NCI-H82 treated with DMSO at 0.1 percent for 48 hours (cell line): ENCODE measurements at regions not wholly inside any gene's neighbourhood (a gene's known extent, or its start where the extent isn't known, plus 50 kb on each side); places are given as distances from the start of the nearest gene placed in this dataset.
"Not testable (repeated sequence)": the region's sequence is repeated elsewhere in the genome, so short reads cannot be mapped to it uniquely, and the experiment has no call there.

Experiments used
- DNase-seq: peaks from one replicate; lab custom pipeline; 2025; ENCODE audit not compliant: unreplicated experiment; lab: John Stamatoyannopoulos, UW

- no peak for DNase-seq
These were observed 228.7 kb upstream of the SLC8A1 start for GRCh38 chr2:40680547-40680946.

GRCh38 chr2:40690036-40690435, 238.1 kb upstream of the SLC8A1 start:
- DNase-seq: no peak

- DNase-seq: no peak
These were observed 238.6 kb upstream of the SLC8A1 start for GRCh38 chr2:40690525-40690924.

- DNase-seq: no peak
These were observed 248.5 kb upstream of the SLC8A1 start for GRCh38 chr2:40700231-40700954.

GRCh38 chr2:40712197-40712894, 260.5 kb upstream of the SLC8A1 start:
- not testable (repeated sequence) for DNase-seq

GRCh38 chr2:40716879-40717278, 265.0 kb upstream of the SLC8A1 start:
- no peak for DNase-seq

- DNase-seq: no peak
These were observed 267.5 kb upstream of the SLC8A1 start for GRCh38 chr2:40719414-40719813.

GRCh38 chr2:40721595-40721994, 269.7 kb upstream of the SLC8A1 start:
- no peak for DNase-seq

GRCh38 chr2:40723194-40723593, 271.3 kb upstream of the SLC8A1 start:
- no peak for DNase-seq

- DNase-seq: no peak
These were observed 273.1 kb upstream of the SLC8A1 start for GRCh38 chr2:40725040-40725439.

- no peak for DNase-seq
These were observed 274.1 kb upstream of the SLC8A1 start for GRCh38 chr2:40725950-40726349.

GRCh38 chr2:40734797-40735196, 282.9 kb upstream of the SLC8A1 start:
- no peak for DNase-seq

GRCh38 chr2:40737180-40737579, 285.3 kb upstream of the SLC8A1 start:
- DNase-seq: no peak

- no peak for DNase-seq
These were observed 288.5 kb upstream of the SLC8A1 start for GRCh38 chr2:40740419-40740818.

- no peak for DNase-seq
These were observed 289.6 kb upstream of the SLC8A1 start for GRCh38 chr2:40741532-40741931.

GRCh38 chr2:40746191-40746590, 294.3 kb upstream of the SLC8A1 start:
- DNase-seq: no peak

- DNase-seq: no peak
These were observed 300.1 kb upstream of the SLC8A1 start for GRCh38 chr2:40751981-40752380.

GRCh38 chr2:40752796-40753195, 300.9 kb upstream of the SLC8A1 start:
- DNase-seq: no peak

GRCh38 chr2:40754912-40755311, 303.0 kb upstream of the SLC8A1 start:
- no peak for DNase-seq

- DNase-seq: no peak
These were observed 306.7 kb upstream of the SLC8A1 start for GRCh38 chr2:40758401-40759155.

- DNase-seq: peak; percentile 78
These were observed 308.3 kb upstream of the SLC8A1 start for GRCh38 chr2:40760071-40760666.

GRCh38 chr2:40773291-40773690, 321.4 kb upstream of the SLC8A1 start:
- DNase-seq: no peak
